SK-N-SH (cell line): ENCODE measurements at regions not wholly inside any gene's neighbourhood (a gene's known extent, or its start where the extent isn't known, plus 50 kb on each side); places are given as distances from the start of the nearest gene placed in this dataset.

Experiments used
- CTCF ChIA-PET: fragments of 300-600, 350-600 bp; formaldehyde crosslinking; extraction: SDS; loops from one replicate; lab custom pipeline; 2021; lab: Yijun Ruan, JAX
- POLR2A ChIA-PET: fragments of 350-600 bp; sonication (Branson Sonifier 250); formaldehyde crosslinking; extraction: SDS; loops from one replicate; lab custom pipeline; 2020; ENCODE audit warnings: antibody characterized with exemption, inconsistent platforms; lab: Yijun Ruan, JAX
- DNase-seq: peaks from one replicate; pipeline ENCODE4 v3.0.0; 2012
- H2AFZ ChIP-seq: fragments of 200-600 bp; sonication (generic); 2 replicates; pipeline ENCODE4 v1.8.1; 2016; ENCODE audit warnings: antibody characterized with exemption, mild to moderate bottlenecking, low read depth
- H3F3A ChIP-seq: fragments of 200-600 bp; sonication (generic); replicated peaks from 2 replicates; pipeline ENCODE3; 2016; ENCODE audit warnings: antibody characterized with exemption, mild to moderate bottlenecking; ENCODE audit not compliant: insufficient read depth
- H3K27ac ChIP-seq, 2 experiments: fragments of 200-500 bp in 1 of 2; fragments of 200-600 bp in 1 of 2; sonication (Bioruptor generic) in 1 of 2; sonication (generic), shearing (Covaris generic) in 1 of 2; 2 replicates each; pipeline versions ENCODE4 v1.5.1 to v1.6.1; 2014 to 2016; ENCODE audit warnings: low read depth in 2 of 2, inconsistent platforms in 1 of 2, low read length in 1 of 2, mild to moderate bottlenecking in 1 of 2, mixed read lengths in 1 of 2
- H3K27me3 ChIP-seq: fragments of 200-600 bp; sonication (generic), shearing (Covaris generic); 2 replicates; pipeline ENCODE4 v1.6.1; 2016; ENCODE audit warnings: mixed run types; ENCODE audit not compliant: insufficient read depth
- H3K36me3 ChIP-seq, 2 experiments: fragments of 200-500 bp in 1 of 2; fragments of 200-600 bp in 1 of 2; sonication (Bioruptor generic) in 1 of 2; sonication (generic) in 1 of 2; replicated peaks in 1 of 2; 2 replicates each; pipeline versions ENCODE3 to v1.5.1; 2014 to 2016; ENCODE audit warnings: low read length in 1 of 2, mild to moderate bottlenecking in 1 of 2; ENCODE audit not compliant: insufficient read depth in 2 of 2, control insufficient read depth in 1 of 2
- H3K4me1 ChIP-seq, 2 experiments: fragments of 200-500 bp in 1 of 2; fragments of 200-600 bp in 1 of 2; sonication (Bioruptor generic) in 1 of 2; sonication (generic), shearing (Covaris generic) in 1 of 2; 2 replicates each; pipeline versions ENCODE4 v1.5.1 to v1.6.1; 2014 to 2016; ENCODE audit warnings: low read depth in 1 of 2, low read length in 1 of 2, mixed run types in 1 of 2; ENCODE audit not compliant: insufficient read depth in 2 of 2, control insufficient read depth in 1 of 2
- H3K4me2 ChIP-seq: fragments of 200-600 bp; sonication (generic), shearing (Covaris generic); 2 replicates; pipeline ENCODE4 v1.6.1; 2017; ENCODE audit warnings: mixed run types
- H3K4me3 ChIP-seq, 2 experiments: fragments of 200-500 bp in 1 of 2; fragments of 200-600 bp in 1 of 2; sonication (Bioruptor generic) in 1 of 2; sonication (generic), shearing (Covaris generic) in 1 of 2; 2 replicates each; pipeline versions ENCODE4 v1.5.1 to v1.8.1; 2014 to 2016; ENCODE audit warnings: low read depth in 2 of 2, inconsistent platforms in 1 of 2, low read length in 1 of 2, mild to moderate bottlenecking in 1 of 2, mixed read lengths in 1 of 2, moderate library complexity in 1 of 2
- H3K79me2 ChIP-seq: fragments of 200-600 bp; sonication (generic); 2 replicates; pipeline ENCODE4 v1.8.1; 2017; ENCODE audit warnings: mild to moderate bottlenecking; ENCODE audit not compliant: insufficient read depth
- H3K9ac ChIP-seq: fragments of 200-600 bp; sonication (generic); 2 replicates; pipeline ENCODE4 v1.6.1; 2017; ENCODE audit warnings: mixed run types
- H3K9me2 ChIP-seq: fragments of 200-600 bp; sonication (generic); 2 replicates; pipeline ENCODE4 v1.6.1; 2017; ENCODE audit warnings: mixed run types
- H3K9me3 ChIP-seq: fragments of 200-600 bp; sonication (generic); 2 replicates; pipeline ENCODE4 v1.6.1; 2017; ENCODE audit warnings: mixed run types, mild to moderate bottlenecking, moderate library complexity
- H4K20me1 ChIP-seq: fragments of 200-600 bp; sonication (generic); 2 replicates; pipeline ENCODE4 v1.6.1; 2017; ENCODE audit warnings: mild to moderate bottlenecking, mixed run types; ENCODE audit not compliant: insufficient read depth
- CHD2 ChIP-seq: fragments of 150-350 bp; IDR thresholded peaks from 2 replicates; pipeline ENCODE4 v1.6.1; 2018; ENCODE audit warnings: low read length; ENCODE audit not compliant: partially characterized antibody
- CTCF ChIP-seq: fragments of 200-600 bp; sonication (generic); IDR thresholded peaks from 2 replicates; pipeline ENCODE4 v1.6.1; 2017; ENCODE audit warnings: antibody characterized with exemption, mild to moderate bottlenecking, moderate library complexity
- EZH2phosphoT487 ChIP-seq: fragments of 200-600 bp; sonication (generic); IDR thresholded peaks from 2 replicates; pipeline ENCODE4 v1.6.1; 2017; ENCODE audit warnings: low read depth, mixed run types, mild to moderate bottlenecking, antibody characterized with exemption, moderate library complexity, borderline replicate concordance
- FOSL2 ChIP-seq: IDR thresholded peaks from 2 replicates; pipeline ENCODE4 v1.4.0; 2012; ENCODE audit warnings: low read depth, mild to moderate bottlenecking, moderate library complexity, borderline replicate concordance
- GABPA ChIP-seq: IDR thresholded peaks from 2 replicates; pipeline ENCODE4 v1.4.0; 2012; ENCODE audit warnings: low read depth, mild to moderate bottlenecking
- GATA2 ChIP-seq: sonication (generic); formaldehyde crosslinking; IDR thresholded peaks from 2 replicates; pipeline ENCODE4 v1.5.0; 2020; ENCODE audit warnings: mild to moderate bottlenecking, missing genetic modification reagents
- IRF3 ChIP-seq: fragments of 150-350 bp; IDR thresholded peaks from 2 replicates; pipeline ENCODE4 v1.6.1; 2016; ENCODE audit warnings: mild to moderate bottlenecking, low read depth, low read length
- JUND ChIP-seq: IDR thresholded peaks from 2 replicates; pipeline ENCODE4 v1.4.0; 2012
- MAX ChIP-seq: IDR thresholded peaks from 2 replicates; pipeline ENCODE4 v1.4.0; 2012; ENCODE audit warnings: low read depth
- MEF2A ChIP-seq: IDR thresholded peaks from 2 replicates; pipeline ENCODE4 v1.4.0; 2012; ENCODE audit warnings: low read depth, borderline replicate concordance
- NFIC ChIP-seq: IDR thresholded peaks from 2 replicates; pipeline ENCODE4 v1.4.0; 2012; ENCODE audit warnings: borderline replicate concordance
- RAD21 ChIP-seq: IDR thresholded peaks from 2 replicates; pipeline ENCODE4 v1.6.1; 2012; ENCODE audit warnings: mild to moderate bottlenecking, low read length
- RXRA ChIP-seq: IDR thresholded peaks from 2 replicates; pipeline ENCODE4 v1.4.0; 2012; ENCODE audit warnings: low read depth, mild to moderate bottlenecking, borderline replicate concordance
- TAF1 ChIP-seq: IDR thresholded peaks from 2 replicates; pipeline ENCODE4 v1.6.1; 2012; ENCODE audit warnings: low read depth, mild to moderate bottlenecking, low read length, moderate library complexity, borderline replicate concordance
- TEAD4 ChIP-seq: IDR thresholded peaks from 2 replicates; pipeline ENCODE4 v1.4.0; 2012; ENCODE audit warnings: mild to moderate bottlenecking, borderline replicate concordance; ENCODE audit not compliant: insufficient read depth
- USF2 ChIP-seq: fragments of 150-350 bp; IDR thresholded peaks from 2 replicates; pipeline ENCODE4 v1.6.1; 2017; ENCODE audit warnings: antibody characterized with exemption, low read length, low read depth, borderline replicate concordance
- WGBS: methylation state at CpG from one replicate; pipeline ENCODE4 v1.1.6; 2017; ENCODE audit warnings: low lambda C conversion rate; 5-methylcytosine and 5-hydroxymethylcytosine counted together

GRCh38 chr6:101066481-101066880 lies 185.4 kb upstream of the ASCC3 start:
- H3K4me1 ChIP-seq: no peaks in the 10 kb centered on the region
- H3K9ac ChIP-seq: no peak overlapping the region
- no peaks in the 10 kb centered on the region for H3K79me2 ChIP-seq
- no peak overlapping the region for H2AFZ ChIP-seq
- 60% methylated on average over 12 of the region's 12 CpGs for WGBS
- no peak overlapping the region for H3K4me2 ChIP-seq
- no peak for TF ChIP-seq CHD2
- TF ChIP-seq EZH2phosphoT487: no peak
- TF ChIP-seq FOSL2: no peak
- TF ChIP-seq NFIC: no peak
- no peak for TF ChIP-seq TEAD4
- no peak for TF ChIP-seq MAX
- TF ChIP-seq, all 33 proteins: peak for 0
- no peak for DNase-seq
- ChIA-PET CTCF (no interaction called here), POLR2A (no interaction called here)
- no peaks in the 10 kb centered on the region for H3K9me3 ChIP-seq
- no peaks in the 10 kb centered on the region for H4K20me1 ChIP-seq
- no peaks in the 10 kb centered on the region for H3F3A ChIP-seq
- H3K4me3 ChIP-seq: no peak overlapping the region
- no peak overlapping the region for H3K27ac ChIP-seq
- no peaks in the 10 kb centered on the region for H3K27me3 ChIP-seq
- H3K9me2 ChIP-seq: no peaks in the 10 kb centered on the region
- H3K36me3 ChIP-seq: no peaks in the 10 kb centered on the region

- DNase-seq: no peak
- Histone ChIP-seq H3K36me3 (no peaks in the 10 kb centered on the region), H3K27ac (no peak overlapping the region), H3K9me2 (no peaks in the 10 kb centered on the region), H2AFZ (no peak overlapping the region), H3K4me3 (no peak overlapping the region), H3K27me3 (no peaks in the 10 kb centered on the region), H3K4me1 (no peaks in the 10 kb centered on the region), H3K4me2 (no peak overlapping the region), H3K79me2 (no peaks in the 10 kb centered on the region), H3F3A (no peaks in the 10 kb centered on the region), H3K9me3 (no peaks in the 10 kb centered on the region), H3K9ac (no peak overlapping the region), H4K20me1 (no peaks in the 10 kb centered on the region)
- TF ChIP-seq NFIC (no peak), RAD21 (peak; percentile 22; the same call in 1 of the 2 replicates)
- POLR2A ChIA-PET: no interaction called here
- CTCF ChIA-PET: no interaction called here
Measured at GRCh38 chr6:101069191-101069795, 188.2 kb upstream of the ASCC3 start.

- Histone ChIP-seq H3K36me3 (no peaks in the 10 kb centered on the region), H2AFZ (no peak overlapping the region), H3K4me2 (no peak overlapping the region), H3K4me1 (no peaks in the 10 kb centered on the region), H4K20me1 (no peaks in the 10 kb centered on the region), H3K27me3 (no peaks in the 10 kb centered on the region), H3K9me2 (no peaks in the 10 kb centered on the region), H3K27ac (no peak overlapping the region), H3K4me3 (no peak overlapping the region), H3K9ac (no peak overlapping the region), H3F3A (no peaks in the 10 kb centered on the region), H3K9me3 (no peaks in the 10 kb centered on the region), H3K79me2 (no peaks in the 10 kb centered on the region)
- TF ChIP-seq EZH2phosphoT487 (no peak), TEAD4 (no peak), IRF3 (no peak), RAD21 (no peak), USF2 (no peak), GATA2 (no peak), CTCF (no peak), MEF2A (no peak), JUND (no peak), TAF1 (no peak), GABPA (no peak), RXRA (no peak)
- 55% methylated on average over 15 of the region's 23 CpGs for WGBS
- POLR2A ChIA-PET: no interaction called here
- no peak for DNase-seq
- CTCF ChIA-PET: no interaction called here
Measured at GRCh38 chr6:101070044-101070608, 189.0 kb upstream of the ASCC3 start.
